ENCODE measurements at regions not wholly inside any gene's neighbourhood (a gene's known extent, or its start where the extent isn't known, plus 50 kb on each side); places are given as distances from the start of the nearest gene placed in this dataset.

- POLR2A ChIA-PET (ENCODE audit: unreplicated experiment) = no interaction called here
Measured at GRCh38 chr4:64594723-64595122, 185.5 kb upstream of the TECRL start.

More at GRCh38 chr4:64594723-64595122, 185.5 kb upstream of the TECRL start:
- Histone ChIP-seq H3K14ac (replicated peaks; ENCODE audit: low read depth, low read length) (no peak overlapping the region), H2BK20ac (ENCODE audit: low read depth, low read length) (no peak overlapping the region), H3K9me3 (ENCODE audit: control insufficient read depth, insufficient read depth, low read length) (peaks cover 5% of the 10 kb centered on the region), H3K18ac (ENCODE audit: low read depth, low read length) (no peak overlapping the region), H2BK15ac (ENCODE audit: low read depth, low read length) (no peak overlapping the region), H3K56ac (ENCODE audit: extremely low read depth, insufficient read depth, low read length) (no peak overlapping the region), H3K27ac (ENCODE audit: insufficient read depth, low read length) (no peak overlapping the region), H3K9me1 (ENCODE audit: insufficient read depth, low read length) (no peaks in the 10 kb centered on the region), H3K23ac (ENCODE audit: low read depth, low read length) (no peak overlapping the region), H3K4me3 (ENCODE audit: insufficient read depth, low read depth, low read length) (no peak overlapping the region), H4K5ac (ENCODE audit: low read depth, low read length) (no peak overlapping the region), H3K4ac (ENCODE audit: low read depth, low read length) (no peak overlapping the region), H3K36me3 (ENCODE audit: control insufficient read depth, insufficient read depth, low read length) (no peaks in the 10 kb centered on the region), H4K20me1 (ENCODE audit: insufficient read depth, low read length) (no peaks in the 10 kb centered on the region), H2AK5ac (ENCODE audit: low read depth, low read length) (no peak overlapping the region), H4K91ac (ENCODE audit: insufficient read depth, low read depth, low read length) (no peak overlapping the region), H3K9ac (ENCODE audit: low read depth, low read length) (no peak overlapping the region), H2BK5ac (ENCODE audit: low read depth, low read length, poor library complexity, severe bottlenecking) (no peak overlapping the region), H3K27me3 (ENCODE audit: control insufficient read depth, insufficient read depth, low read length) (no peaks in the 10 kb centered on the region), H3K79me1 (ENCODE audit: low read depth in 1 of 2, low read length in 2 of 2) (no peaks in the 10 kb centered on the region), H2BK120ac (ENCODE audit: low read depth, low read length) (no peak overlapping the region), H3K4me1 (ENCODE audit: control insufficient read depth, insufficient read depth, low read length) (no peaks in the 10 kb centered on the region), H2AK9ac (replicated peaks; ENCODE audit: low read depth, low read length, poor library complexity) (no peak overlapping the region), H2AFZ (replicated peaks; ENCODE audit: low read length, poor library complexity) (no peak overlapping the region), H3K4me2 (ENCODE audit: low read depth, low read length) (no peak overlapping the region), H4K8ac (ENCODE audit: low read depth in 2 of 2, low read length in 2 of 2) (no peak overlapping the region)
- in situ Hi-C loops (cut with MboI; ENCODE audit: low sequenced_read_pairs) (no loop called here), dilution Hi-C loops (cut with HindIII; ENCODE audit: low sequenced_read_pairs, unreplicated experiment) (no loop called here), intact Hi-C loops (cut with micrococcal nuclease) (no loop called here)
- CTCF ChIA-PET = no interaction called here
- no TSS peak for BruUV-seq (replicated peaks)
- ATAC-seq (ENCODE audit: low read depth) = no peak
- TF ChIP-seq BHLHE40 (IDR thresholded peaks at IDR 0.05; ENCODE audit: low read depth, low read length) = no peak
- TF ChIP-seq RAD21 (IDR thresholded peaks at IDR 0.05; ENCODE audit: low read length) = no peak
- TF ChIP-seq USF2 (IDR thresholded peaks at IDR 0.05; ENCODE audit: low read depth, low read length) = no peak
- no peak for TF ChIP-seq MAFK (IDR thresholded peaks at IDR 0.05; ENCODE audit: low read depth, low read length)
- no peak for TF ChIP-seq FOS (IDR thresholded peaks at IDR 0.05; ENCODE audit: low read depth, low read length)
- no peak for TF ChIP-seq POLR2A (IDR thresholded peaks at IDR 0.05; ENCODE audit: low read depth, low read length)
- no peak for TF ChIP-seq ELK1 (IDR thresholded peaks at IDR 0.05; ENCODE audit: borderline replicate concordance, low read depth, low read length)
- TF ChIP-seq NFE2L2 (IDR thresholded peaks at IDR 0.05; ENCODE audit: low read depth, low read length) = no peak
- TF ChIP-seq MXI1 (IDR thresholded peaks at IDR 0.05; ENCODE audit: borderline replicate concordance, low read depth, low read length) = no peak
- no peak for TF ChIP-seq CHD1 (IDR thresholded peaks at IDR 0.05; ENCODE audit: low read depth, low read length)
- DNase-seq = no peak

Data from IMR-90 (cell line).